ENCODE measurements at regions not wholly inside any gene's neighbourhood (a gene's known extent, or its start where the extent isn't known, plus 50 kb on each side); places are given as distances from the start of the nearest gene placed in this dataset.

DNA sequence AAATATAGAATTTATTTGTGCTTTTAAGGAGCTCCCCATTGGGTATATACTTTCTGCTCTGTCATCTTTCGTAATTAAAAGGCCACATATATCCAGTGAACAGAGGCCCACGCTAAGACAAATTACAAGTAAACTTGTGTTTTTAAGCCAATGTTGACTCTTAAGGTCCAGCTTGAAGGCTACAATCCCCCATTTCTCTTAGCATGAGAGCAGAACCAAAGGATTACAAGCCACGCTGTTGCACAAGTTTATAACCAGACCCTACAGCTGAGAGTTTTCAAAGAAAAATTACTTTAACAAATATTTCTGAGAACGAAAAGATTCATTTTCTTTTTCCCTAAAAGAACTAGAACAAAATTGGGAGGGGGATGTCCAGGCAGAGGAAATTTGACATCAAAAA, 471.0 kb downstream of the TXNL1 start:
- Histone ChIP-seq H3K36me3 (no peaks in the 10 kb centered on the region), H3K4me1 (peaks cover 0 to 30% (median 16%) of the 10 kb centered on the region in 12 donors), H3K9me3 (no peaks in the 10 kb centered on the region), H3K27ac (peak overlapping the region in 4 of 12 donors; percentile 17 to 59 (median 26)), H3K27me3 (no peaks in the 10 kb centered on the region), H3K4me3 (no peak overlapping the region)
- DNase-seq (no peak), ATAC-seq (no peak)
- WGBS, 4 donors, result 88 to 94% (median 90%) methylated on average over 4 of the region's 4 CpGs
- TF ChIP-seq, protein P1, sequence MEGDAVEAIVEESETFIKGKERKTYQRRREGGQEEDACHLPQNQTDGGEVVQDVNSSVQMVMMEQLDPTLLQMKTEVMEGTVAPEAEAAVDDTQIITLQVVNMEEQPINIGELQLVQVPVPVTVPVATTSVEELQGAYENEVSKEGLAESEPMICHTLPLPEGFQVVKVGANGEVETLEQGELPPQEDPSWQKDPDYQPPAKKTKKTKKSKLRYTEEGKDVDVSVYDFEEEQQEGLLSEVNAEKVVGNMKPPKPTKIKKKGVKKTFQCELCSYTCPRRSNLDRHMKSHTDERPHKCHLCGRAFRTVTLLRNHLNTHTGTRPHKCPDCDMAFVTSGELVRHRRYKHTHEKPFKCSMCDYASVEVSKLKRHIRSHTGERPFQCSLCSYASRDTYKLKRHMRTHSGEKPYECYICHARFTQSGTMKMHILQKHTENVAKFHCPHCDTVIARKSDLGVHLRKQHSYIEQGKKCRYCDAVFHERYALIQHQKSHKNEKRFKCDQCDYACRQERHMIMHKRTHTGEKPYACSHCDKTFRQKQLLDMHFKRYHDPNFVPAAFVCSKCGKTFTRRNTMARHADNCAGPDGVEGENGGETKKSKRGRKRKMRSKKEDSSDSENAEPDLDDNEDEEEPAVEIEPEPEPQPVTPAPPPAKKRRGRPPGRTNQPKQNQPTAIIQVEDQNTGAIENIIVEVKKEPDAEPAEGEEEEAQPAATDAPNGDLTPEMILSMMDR (IDR thresholded peaks at IDR 0.05), result no peak
- TF ChIP-seq POLR2A (IDR thresholded peaks at IDR 0.05), result no peak
- intact Hi-C loops (cut with DNase I), result loop anchor here in 1 of 10 donors (10.0 kb wide), 1 partner anchor 407 kb away; no protein-coding TSS in a partner anchor

DNA sequence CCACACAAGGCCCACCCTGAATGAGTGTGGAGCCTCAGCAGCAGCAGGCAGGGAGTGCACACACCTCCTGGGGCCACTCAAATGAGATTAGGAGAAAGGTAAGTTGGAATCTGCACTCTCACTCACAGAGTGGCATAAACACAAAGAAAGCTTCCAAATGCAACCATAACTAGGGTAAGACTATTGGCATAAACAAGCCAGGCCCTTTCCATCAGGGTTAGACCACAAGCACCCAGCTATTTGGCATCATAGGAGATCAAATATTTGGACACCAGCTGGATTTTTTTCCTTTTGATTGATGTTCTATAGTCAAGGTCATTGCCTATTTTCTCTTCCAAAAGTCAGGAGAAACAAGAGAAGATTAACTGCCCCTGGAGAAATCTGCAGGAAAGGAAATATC, 471.5 kb downstream of the TXNL1 start:
- Histone ChIP-seq H3K36me3 (no peaks in the 10 kb centered on the region), H3K4me3 (no peak overlapping the region), H3K27me3 (no peaks in the 10 kb centered on the region), H3K9me3 (no peaks in the 10 kb centered on the region), H3K27ac (peak overlapping the region in 3 of 12 donors; percentile 17 to 28 (median 26)), H3K4me1 (peaks cover 0 to 35% (median 20%) of the 10 kb centered on the region in 12 donors)
- no peak for DNase-seq
- no peak for ATAC-seq
- TF ChIP-seq POLR2A (IDR thresholded peaks at IDR 0.05), result no peak
- intact Hi-C loops (cut with DNase I), result loop anchor here in 1 of 10 donors (10.0 kb wide), 1 partner anchor 408 kb away; no protein-coding TSS in a partner anchor

DNA sequence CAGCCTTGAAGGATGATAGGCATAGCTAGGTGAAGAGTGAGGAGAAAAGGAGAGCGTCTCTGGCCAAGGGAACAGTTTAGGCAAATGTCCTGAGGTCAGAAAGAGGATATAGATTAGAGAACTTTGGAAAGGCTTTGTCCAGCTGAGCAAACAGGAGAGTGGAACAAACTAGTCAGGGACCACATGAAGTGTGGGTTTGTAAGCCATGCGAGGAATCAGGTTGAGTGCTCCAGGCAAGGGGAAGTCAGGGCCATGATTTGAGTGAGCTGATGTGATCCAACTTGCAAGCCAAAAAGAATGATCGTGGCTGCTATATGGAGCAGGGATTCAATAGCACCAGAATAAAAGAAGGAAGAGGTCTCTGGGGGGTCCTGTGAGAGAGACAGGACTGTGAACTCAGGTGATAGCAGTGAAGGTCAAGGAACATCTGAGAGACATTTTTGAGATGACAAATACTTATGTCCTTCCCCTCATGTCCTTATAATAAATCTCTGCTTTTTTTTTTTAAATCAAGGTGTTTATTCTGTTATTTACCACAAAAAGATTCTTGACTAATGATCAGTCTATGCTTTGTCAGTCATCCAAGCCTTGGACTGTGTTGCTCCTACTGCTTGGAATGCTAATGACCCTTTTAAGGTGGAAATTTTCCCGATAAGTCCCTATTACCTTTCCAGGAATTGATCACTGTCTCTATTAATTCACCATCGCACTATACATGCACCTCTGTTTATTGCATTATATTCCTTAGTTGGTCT, 472.6 kb downstream of the TXNL1 start:
- no peaks in the 10 kb centered on the region for H3K27me3 ChIP-seq
- DNase-seq (no peak), ATAC-seq (no peak)
- H3K9me3 ChIP-seq, result no peaks in the 10 kb centered on the region
- intact Hi-C loops (cut with DNase I), result loop anchor here in 1 of 10 donors (10.0 kb wide), 1 partner anchor 409 kb away; no protein-coding TSS in a partner anchor
- no peak overlapping the region for H3K27ac ChIP-seq
- H3K4me3 ChIP-seq, result no peak overlapping the region
- TF ChIP-seq POLR2A (IDR thresholded peaks at IDR 0.05), result no peak
- TF ChIP-seq, protein P1 (IDR thresholded peaks at IDR 0.05), result no peak
- H3K36me3 ChIP-seq, result no peaks in the 10 kb centered on the region
- H3K4me1 ChIP-seq, result peaks cover 0 to 42% (median 26%) of the 10 kb centered on the region in 12 donors
- WGBS, 4 donors, result 92 to 98% (median 93%) methylated on average over 5 of the region's 5 CpGs

DNA sequence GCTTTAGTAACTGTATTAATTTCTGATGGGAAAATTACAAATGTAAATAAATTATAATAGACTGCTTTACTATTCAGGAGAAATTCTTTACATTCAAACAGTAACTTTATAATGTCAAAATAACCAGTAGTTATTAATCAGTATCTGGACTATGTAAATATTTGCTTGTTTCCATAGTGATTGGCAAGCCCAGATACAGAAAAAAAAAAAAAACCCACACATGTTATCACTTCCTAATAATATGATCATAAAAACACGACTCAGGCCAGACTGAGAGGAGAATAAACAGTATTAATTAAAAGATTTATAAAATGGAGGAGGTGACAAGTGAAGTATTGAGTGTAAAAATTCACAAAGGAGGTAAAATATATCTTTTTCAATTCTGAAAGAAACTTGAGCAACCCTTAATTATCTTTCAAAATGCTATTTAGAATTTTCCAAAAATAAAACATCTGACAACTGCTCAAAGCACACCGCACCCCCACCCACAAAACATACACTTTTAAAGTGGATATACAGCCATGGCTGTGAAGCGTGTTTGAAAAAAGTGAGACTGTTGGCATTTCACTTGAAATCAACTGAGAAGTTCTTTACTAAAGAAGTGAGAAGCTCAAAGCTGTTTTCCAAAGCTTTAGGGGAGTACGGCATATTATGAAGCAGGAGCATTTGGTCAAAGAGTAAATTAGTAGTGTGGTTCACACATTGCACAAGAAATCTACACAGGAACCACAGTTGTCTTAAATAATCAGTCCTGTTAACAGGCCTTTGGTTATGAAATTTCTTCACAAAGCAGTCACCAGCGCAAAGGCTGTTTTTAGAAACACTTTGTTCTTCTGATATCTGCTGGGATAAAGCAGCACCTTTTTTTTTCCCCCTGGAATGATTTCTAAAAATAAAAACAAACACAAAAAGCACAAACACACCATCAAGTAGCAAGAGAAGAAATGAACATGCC, 475.8 kb downstream of the TXNL1 start:
- no peak for TF ChIP-seq POLR2A (IDR thresholded peaks at IDR 0.05)
- TF ChIP-seq, protein P1 (IDR thresholded peaks at IDR 0.05), result no peak
- peak overlapping the region; percentile 6 to 64 (median 46) for H3K27ac ChIP-seq
- intact Hi-C loops (cut with DNase I), result loop anchor here in 2 of 10 donors (5.0 to 10.0 kb wide), 2 partner anchors 40 to 412 kb away; no protein-coding TSS in a partner anchor
- H3K4me1 ChIP-seq, result peaks cover 0 to 30% (median 22%) of the 10 kb centered on the region in 12 donors
- H3K27me3 ChIP-seq, result no peaks in the 10 kb centered on the region
- DNase-seq (no peak), ATAC-seq (peak; percentile 64 to 77 (median 66))
- H3K9me3 ChIP-seq, result no peaks in the 10 kb centered on the region
- no peaks in the 10 kb centered on the region for H3K36me3 ChIP-seq
- no peak overlapping the region for H3K4me3 ChIP-seq
- 29 to 35% (median 32%) methylated on average over 5 of the region's 5 CpGs for WGBS, 4 donors
